ENCODE measurements at regions not wholly inside any gene's neighbourhood (a gene's known extent, or its start where the extent isn't known, plus 50 kb on each side); places are given as distances from the start of the nearest gene placed in this dataset.

GRCh38 chr10:2852574-2853323 lies 214.6 kb upstream of the PFKP start:
- DNase-seq: no peak

GRCh38 chr10:2851566-2851965 lies 215.8 kb upstream of the PFKP start:
- no peak for DNase-seq

GRCh38 chr10:2850202-2850601 lies 217.1 kb upstream of the PFKP start:
- no peak for DNase-seq

GRCh38 chr10:2844925-2845324 lies 222.4 kb upstream of the PFKP start:
- no peak for DNase-seq

- no peak for DNase-seq
Observed at GRCh38 chr10:2839081-2839725, 228.1 kb upstream of the PFKP start.

- no peak for DNase-seq
Observed at GRCh38 chr10:2837674-2838073, 229.7 kb upstream of the PFKP start.

GRCh38 chr10:2836921-2837662 lies 230.3 kb upstream of the PFKP start:
- no peak for DNase-seq

- no peak for DNase-seq
Observed at GRCh38 chr10:2834214-2834613, 233.1 kb upstream of the PFKP start.

- DNase-seq: no peak
Observed at GRCh38 chr10:2831509-2831908, 235.8 kb upstream of the PFKP start.

GRCh38 chr10:2828741-2829140 lies 238.6 kb upstream of the PFKP start:
- DNase-seq: no peak

- DNase-seq: no peak
Observed at GRCh38 chr10:2826675-2827074, 240.7 kb upstream of the PFKP start.

GRCh38 chr10:2825841-2826240 lies 241.5 kb upstream of the PFKP start:
- no peak for DNase-seq

GRCh38 chr10:2817940-2818636 lies 249.3 kb upstream of the PFKP start:
- DNase-seq: no peak

- DNase-seq: no peak
Observed at GRCh38 chr10:2813693-2814092, 253.7 kb upstream of the PFKP start.

- no peak for DNase-seq
Observed at GRCh38 chr10:2813286-2813685, 254.1 kb upstream of the PFKP start.

- no peak for DNase-seq
Observed at GRCh38 chr10:2812631-2813030, 254.7 kb upstream of the PFKP start.

- no peak for DNase-seq
Observed at GRCh38 chr10:2800178-2800577, 267.2 kb upstream of the PFKP start.

- DNase-seq: no peak
Observed at GRCh38 chr10:2798336-2799022, 268.9 kb upstream of the PFKP start.

- no peak for DNase-seq
Observed at GRCh38 chr10:2791774-2792443, 275.4 kb upstream of the PFKP start.

- DNase-seq: no peak
Observed at GRCh38 chr10:2790396-2791188, 276.8 kb upstream of the PFKP start.

- no peak for DNase-seq
Observed at GRCh38 chr10:2786251-2786650, 281.1 kb upstream of the PFKP start.
